Epithelial cell of esophagus (primary cell): ENCODE measurements at regions not wholly inside any gene's neighbourhood (a gene's known extent, or its start where the extent isn't known, plus 50 kb on each side); places are given as distances from the start of the nearest gene placed in this dataset.

Experiments
- DNase-seq: peaks from one replicate; pipeline ENCODE4 v3.0.0; 2010; ENCODE audit warnings: low read depth
- H3K4me3 ChIP-seq: 2 replicates; pipeline ENCODE4 v1.5.1; 2011; ENCODE audit warnings: mild to moderate bottlenecking, low read length, control low read depth
- TF ChIP-seq, protein P1 (sequence below): IDR thresholded peaks from 2 replicates; pipeline ENCODE4 v1.5.1; 2011; ENCODE audit warnings: low read depth, mild to moderate bottlenecking, low read length, control low read depth, inconsistent platforms; ENCODE audit not compliant: insufficient read depth; ENCODE audit errors: missing control alignments

DNA sequence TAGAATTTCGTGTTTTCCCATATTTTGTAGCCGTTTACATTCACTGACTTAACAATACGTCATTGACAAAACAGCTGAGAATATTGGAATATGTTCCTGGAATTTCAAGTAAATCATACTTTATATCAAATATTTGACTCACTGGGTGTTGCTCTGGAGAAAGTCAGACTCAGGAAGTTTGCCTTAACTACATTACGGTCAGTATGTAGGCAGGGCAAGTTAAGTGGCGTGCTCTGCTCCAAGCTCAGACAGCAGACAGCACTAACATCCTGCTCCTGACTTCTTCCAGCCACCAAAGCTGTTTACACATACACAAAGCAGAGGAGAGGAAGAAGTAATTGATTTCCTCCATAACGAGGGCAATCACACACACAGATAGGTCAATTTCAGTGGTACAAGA, 414.6 kb downstream of the LRRIQ3 start:
- no peak for DNase-seq
- TF ChIP-seq, protein P1, sequence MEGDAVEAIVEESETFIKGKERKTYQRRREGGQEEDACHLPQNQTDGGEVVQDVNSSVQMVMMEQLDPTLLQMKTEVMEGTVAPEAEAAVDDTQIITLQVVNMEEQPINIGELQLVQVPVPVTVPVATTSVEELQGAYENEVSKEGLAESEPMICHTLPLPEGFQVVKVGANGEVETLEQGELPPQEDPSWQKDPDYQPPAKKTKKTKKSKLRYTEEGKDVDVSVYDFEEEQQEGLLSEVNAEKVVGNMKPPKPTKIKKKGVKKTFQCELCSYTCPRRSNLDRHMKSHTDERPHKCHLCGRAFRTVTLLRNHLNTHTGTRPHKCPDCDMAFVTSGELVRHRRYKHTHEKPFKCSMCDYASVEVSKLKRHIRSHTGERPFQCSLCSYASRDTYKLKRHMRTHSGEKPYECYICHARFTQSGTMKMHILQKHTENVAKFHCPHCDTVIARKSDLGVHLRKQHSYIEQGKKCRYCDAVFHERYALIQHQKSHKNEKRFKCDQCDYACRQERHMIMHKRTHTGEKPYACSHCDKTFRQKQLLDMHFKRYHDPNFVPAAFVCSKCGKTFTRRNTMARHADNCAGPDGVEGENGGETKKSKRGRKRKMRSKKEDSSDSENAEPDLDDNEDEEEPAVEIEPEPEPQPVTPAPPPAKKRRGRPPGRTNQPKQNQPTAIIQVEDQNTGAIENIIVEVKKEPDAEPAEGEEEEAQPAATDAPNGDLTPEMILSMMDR = no peak
- H3K4me3 ChIP-seq = no peak overlapping the region

DNA sequence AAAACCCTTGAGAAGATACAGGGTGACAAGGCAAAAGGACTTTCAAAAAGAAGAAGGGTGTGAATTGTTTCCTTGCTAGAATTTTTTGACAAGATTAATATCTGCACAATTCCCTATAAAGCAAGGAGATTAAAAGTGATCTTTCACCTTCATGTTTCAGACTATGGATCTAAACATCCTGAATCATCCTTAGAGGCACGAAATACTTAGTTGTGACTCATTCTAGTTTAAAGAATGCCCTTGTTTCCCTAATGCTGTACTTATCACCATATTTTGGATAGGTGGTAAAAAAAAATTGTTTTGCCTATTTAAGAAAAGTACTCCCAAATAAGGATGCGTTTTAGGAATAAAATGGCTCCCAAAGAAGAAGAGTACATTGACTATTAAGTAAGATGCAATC, 415.1 kb downstream of the LRRIQ3 start:
- TF ChIP-seq, protein P1 = no peak
- H3K4me3 ChIP-seq = no peak overlapping the region
- DNase-seq = peak; percentile 23

DNA sequence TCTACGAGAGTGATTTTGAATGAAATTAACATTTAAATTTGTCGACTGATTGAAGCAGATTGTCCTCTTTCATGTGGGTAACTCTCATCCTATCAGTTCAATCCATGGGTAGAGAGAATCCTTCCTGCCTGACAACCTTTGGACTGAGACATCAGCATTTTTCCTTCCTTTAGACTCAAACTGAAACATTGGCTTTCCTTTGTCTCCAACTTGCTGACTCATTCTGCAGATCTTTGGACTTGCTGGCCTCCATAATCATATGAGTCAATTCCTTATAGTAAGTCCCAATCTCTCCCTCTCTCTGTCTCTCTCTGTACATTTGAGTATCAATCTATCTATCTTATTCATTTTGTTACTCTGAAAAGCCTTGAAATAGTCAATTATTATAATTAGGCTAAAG, 416.7 kb downstream of the LRRIQ3 start:
- TF ChIP-seq, protein P1 = no peak
- DNase-seq = peak; percentile 35
- H3K4me3 ChIP-seq = no peak overlapping the region

DNA sequence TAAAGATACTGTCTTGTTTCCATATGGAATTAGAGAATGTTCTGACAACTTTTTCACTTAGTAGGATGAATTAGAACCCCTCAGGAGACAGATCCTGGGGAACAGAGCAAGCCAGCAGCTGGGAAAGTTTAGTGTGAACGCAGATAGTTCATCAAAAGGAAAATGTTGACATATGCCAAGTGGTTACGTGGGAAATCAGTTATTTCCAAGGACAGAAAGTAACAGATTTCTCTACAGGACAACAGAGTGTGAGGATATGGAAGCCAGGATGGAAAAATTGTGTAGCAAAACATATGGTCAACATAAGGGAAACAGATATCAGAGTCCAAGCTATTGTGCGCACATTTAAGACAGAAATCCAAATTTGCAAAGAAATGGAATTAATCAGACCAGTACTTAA, 419.5 kb downstream of the LRRIQ3 start:
- no peak overlapping the region for H3K4me3 ChIP-seq
- TF ChIP-seq, protein P1 = no peak
- DNase-seq = no peak

DNA sequence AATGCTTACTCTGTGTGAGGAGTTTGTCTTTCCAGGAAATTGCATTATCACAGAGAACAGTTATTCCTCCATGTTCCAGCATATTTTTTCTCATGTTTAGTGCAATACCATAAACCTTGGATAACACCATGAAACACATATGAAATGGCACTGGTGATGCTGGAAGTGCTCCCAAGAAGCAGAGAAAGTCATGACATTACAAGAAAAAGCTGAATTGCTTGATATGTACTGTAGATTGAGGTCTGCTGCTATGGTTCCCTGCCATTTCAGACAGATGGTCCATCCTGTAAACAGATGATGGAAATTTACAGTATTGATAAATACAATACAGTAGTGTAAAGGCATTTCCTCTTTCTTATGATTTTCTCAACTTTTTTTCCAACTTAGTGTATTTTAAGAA, 422.1 kb downstream of the LRRIQ3 start:
- TF ChIP-seq, protein P1 = no peak
- DNase-seq = no peak
- no peak overlapping the region for H3K4me3 ChIP-seq

DNA sequence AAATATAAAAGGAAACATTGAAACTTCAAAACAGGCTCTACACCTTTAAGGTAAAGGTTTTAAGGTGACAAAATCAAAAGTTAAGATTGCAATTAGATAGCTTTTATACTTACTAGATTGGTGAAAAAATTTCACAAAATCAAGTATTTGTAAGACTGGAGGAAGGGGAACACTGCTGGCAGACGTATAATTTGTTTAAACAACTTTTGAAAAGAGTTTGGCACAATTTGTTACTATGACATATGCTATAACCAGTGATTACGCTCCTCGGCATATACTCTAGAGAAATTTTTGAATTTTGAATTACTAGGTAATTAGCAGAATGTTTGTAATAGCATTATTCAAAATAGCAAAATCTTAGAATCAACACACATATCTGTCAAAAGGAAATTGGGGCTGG, 425.0 kb downstream of the LRRIQ3 start:
- H3K4me3 ChIP-seq = no peak overlapping the region
- TF ChIP-seq, protein P1 = no peak
- no peak for DNase-seq

DNA sequence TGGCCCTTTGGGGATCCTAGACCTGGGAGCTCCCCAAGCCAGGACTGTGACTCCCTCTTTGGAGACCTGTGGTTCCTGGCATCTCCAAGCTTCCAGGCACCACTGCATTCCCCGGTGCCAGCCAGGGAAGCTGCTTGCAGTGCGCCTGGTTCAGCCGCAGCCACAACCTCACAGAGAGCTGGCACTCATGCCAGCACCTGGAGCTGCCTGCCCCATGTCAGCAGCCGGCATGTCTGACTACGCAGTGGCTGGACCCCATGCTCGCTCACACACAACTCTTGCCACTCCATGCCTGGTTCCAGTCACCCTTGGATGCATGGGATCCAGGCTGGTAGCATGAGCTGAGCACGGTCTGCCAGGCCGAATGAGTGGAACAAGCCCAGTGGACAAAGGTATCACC, 426.6 kb downstream of the LRRIQ3 start:
- no peak overlapping the region for H3K4me3 ChIP-seq
- TF ChIP-seq, protein P1 = no peak
- DNase-seq = no peak
